GM18508 (cell line): ENCODE measurements at regions not wholly inside any gene's neighbourhood (a gene's known extent, or its start where the extent isn't known, plus 50 kb on each side); places are given as distances from the start of the nearest gene placed in this dataset.

Experiments used
- ATAC-seq: cut with Tn5 transposase; IDR thresholded peaks from one replicate; pipeline ENCODE4 v1.9.1; 2021; ENCODE audit warnings: moderate number of reproducible peaks; ENCODE audit not compliant: insufficient read depth, unreplicated experiment

DNA sequence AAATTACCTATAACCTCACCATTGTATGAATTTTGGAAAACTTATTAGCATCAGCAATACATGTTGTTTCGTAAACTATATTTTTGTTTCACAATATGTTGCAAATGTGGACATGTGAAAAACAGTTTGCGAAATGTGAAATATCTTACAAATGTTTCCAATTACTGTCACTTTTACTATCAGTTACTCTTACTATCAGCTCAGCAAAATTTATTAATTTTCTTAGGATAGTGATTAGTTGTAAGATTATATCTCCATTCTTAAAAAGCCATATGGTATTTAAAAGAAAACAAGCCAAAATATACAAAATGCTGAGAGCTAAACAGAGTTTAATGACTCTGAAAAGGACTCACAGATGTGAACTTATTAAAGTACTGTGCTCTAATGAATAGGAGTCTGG, 111.9 kb upstream of the LPAR1 start:
- no peak for ATAC-seq

- ATAC-seq: no peak
Measured at GRCh38 chr9:111149018-111149759, 110.9 kb upstream of the LPAR1 start.

DNA sequence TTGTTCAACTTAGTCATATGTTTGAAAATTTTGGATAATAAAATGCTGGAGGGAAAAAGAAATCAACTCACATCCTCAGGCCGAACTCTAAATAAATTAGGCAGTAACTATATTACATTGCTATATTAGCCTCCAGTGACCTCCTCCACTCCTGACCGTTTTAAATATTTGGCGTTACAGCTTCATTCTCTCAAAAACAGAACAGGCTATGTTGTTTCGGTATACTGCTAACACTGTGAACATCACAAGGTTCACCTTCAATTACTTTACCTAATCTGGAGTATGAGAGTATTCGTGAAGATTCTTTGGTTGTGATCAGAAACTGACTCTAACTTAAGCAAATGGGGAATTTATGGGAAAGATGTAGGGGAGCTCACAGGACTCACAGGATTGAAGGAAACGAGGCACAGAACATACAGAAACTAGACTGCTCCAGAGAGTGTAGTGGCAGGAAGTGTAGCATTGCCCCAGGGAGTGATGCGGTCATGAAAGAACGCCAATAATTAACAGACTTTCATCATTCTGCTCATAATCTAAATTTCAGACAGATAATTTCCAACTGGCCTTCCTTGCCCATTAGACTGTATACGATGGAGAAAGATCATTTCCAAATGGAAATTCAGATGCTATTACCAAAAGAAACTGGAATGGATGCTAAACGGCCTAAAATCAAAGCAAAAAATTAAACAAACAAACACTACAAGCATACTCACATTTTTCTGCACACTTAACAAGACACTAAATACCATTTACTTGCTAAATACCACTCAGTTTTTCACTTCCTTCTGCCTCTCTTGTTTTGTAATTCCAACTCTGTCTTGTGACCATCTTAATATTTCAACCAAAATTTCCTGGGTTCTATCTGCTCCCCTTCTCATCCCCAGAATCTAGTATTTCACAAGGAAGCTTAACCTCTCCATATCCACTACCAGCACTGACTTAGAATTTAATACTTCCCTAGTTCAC, 110.1 kb upstream of the LPAR1 start:
- ATAC-seq: peak; percentile 42

GRCh38 chr9:111147041-111147440, 108.8 kb upstream of the LPAR1 start:
- ATAC-seq: no peak

- ATAC-seq: no peak
Measured at GRCh38 chr9:111144741-111145140, 106.5 kb upstream of the LPAR1 start.

DNA sequence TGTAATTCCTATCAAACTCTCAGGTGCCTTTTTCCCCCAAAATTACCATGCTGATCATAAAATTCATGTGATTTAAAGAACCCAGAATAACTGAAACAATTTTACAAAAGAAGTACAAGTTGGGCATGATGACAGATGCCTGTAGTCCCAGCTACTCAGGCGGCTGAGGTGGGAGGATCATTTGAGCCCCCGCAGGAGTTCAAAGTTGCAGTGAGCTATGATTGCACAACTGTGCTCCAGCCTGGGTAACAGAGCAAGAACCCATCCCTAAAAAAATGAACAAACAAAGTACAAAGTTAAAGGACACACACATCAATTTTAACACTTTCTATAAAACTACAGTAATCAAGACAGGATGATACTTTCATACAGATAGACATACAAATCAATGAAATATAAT, 97.9 kb upstream of the LPAR1 start:
- ATAC-seq: no peak

DNA sequence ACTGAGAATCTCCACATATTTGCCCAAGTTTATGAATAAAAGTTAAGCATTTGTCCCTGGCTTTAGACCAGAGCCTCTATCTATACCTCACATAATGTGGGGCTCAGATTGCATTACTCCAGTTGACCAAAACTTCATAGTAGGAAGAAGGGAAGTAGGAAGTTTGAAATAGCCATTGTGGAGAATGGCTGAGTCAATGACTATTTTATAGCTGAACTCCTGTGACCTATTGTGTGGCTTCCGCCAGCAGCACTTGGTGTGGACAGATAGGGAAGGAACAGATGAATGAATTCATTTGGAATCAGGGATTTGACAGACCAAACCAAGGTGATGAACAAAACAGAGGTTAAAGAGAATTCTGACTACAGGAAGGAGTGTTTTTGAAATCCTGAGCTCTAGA, 92.9 kb upstream of the LPAR1 start:
- no peak for ATAC-seq

DNA sequence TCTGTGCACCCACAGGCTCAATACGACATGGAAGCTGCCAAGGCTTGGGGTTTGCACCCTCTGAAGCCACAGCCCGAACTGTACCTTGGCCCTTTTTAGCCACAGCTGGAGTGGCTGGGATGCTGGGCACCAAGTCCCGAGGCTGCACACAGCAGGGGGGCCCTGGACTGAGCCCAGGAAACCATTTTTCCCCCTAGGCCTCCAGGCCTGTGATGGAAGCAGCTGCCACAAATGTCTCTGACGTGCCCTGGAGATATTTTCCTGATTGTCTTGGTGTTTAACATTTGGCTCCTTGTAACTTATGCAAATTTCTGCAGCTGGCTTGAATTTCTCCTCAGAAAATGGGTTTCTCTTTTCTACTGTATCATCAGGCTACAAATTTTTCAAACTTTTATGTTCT, 82.3 kb upstream of the LPAR1 start:
- no peak for ATAC-seq

- ATAC-seq: no peak
Measured at GRCh38 chr9:111118256-111118948, 80.1 kb upstream of the LPAR1 start.

DNA sequence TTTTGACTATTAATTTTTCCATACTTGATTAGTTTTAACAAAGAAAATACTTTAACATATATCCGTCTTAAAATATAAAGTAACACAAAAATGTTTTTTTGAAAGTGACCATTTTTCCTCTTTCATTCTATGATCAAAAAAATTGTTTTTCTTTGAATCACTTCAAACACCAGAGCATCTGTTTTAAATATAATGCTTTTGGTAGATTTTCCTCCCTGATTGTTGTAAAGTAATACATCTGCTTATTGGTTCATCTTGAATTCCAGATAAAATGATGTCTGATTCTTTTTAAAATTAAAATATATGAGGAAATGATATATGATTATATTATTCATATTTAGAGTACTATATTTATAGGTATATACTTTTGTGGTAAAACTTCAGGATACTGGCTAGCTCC, 76.2 kb upstream of the LPAR1 start:
- ATAC-seq: no peak

- ATAC-seq: no peak
Measured at GRCh38 chr9:111113712-111114111, 75.4 kb upstream of the LPAR1 start.

DNA sequence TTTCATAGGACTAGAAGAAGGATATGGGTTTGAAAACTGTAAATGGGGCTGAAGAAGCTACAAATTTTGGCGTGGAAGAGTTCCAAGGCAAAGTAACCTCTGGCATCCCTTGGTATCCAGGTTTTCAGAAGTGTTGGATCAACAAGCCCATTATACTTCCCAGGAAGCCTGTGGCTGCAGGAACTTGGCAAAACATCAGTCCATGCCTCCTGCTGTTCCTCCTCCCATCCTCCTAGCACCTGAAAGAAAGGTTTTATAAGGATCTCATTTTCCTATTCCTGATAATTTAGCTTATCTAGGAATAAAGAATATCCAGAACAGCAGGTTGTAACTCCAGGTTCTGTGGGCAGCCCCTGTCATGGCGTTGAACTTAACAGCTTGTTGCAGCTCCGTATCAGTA, 72.5 kb upstream of the LPAR1 start:
- ATAC-seq: no peak

GRCh38 chr9:111108946-111109345, 70.7 kb upstream of the LPAR1 start:
- ATAC-seq: no peak

GRCh38 chr9:111107141-111107540, 68.9 kb upstream of the LPAR1 start:
- ATAC-seq: no peak

GRCh38 chr9:111106202-111106601, 67.9 kb upstream of the LPAR1 start:
- no peak for ATAC-seq

DNA sequence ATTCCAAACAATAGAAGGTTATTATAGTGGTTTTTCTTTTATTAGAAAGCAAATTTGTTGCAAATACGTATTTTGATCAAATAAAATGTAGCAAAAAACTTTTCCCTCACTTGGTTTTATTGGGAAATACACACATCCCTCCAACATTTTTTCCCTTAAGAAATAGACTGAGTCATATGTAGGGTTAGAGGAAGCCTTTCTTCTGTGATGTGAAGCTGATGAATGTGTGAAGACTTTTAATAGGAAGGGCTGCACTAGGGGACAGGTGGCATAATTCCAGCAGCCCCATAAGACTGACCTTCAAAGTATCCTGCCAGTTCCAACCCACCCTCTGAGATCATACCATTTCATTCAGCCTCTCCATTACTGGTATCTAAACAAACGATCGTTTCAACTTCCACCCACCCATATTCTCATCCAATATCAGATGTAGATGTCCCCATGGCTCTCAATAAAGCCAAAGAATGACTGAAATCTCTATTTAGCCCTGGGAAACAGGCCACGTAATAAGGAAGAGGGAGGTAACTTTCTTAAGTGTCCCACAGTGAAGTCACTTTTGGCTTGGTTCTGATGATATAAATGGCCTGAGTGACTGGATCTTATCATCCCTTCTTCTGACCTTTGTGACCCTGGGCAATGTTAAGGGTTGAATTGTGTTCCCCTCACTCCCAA, 64.7 kb upstream of the LPAR1 start:
- ATAC-seq: no peak

- no peak for ATAC-seq
Measured at GRCh38 chr9:111099199-111100008, 61.1 kb upstream of the LPAR1 start.

- no peak for ATAC-seq
Measured at GRCh38 chr9:111098093-111098492, 59.8 kb upstream of the LPAR1 start.

DNA sequence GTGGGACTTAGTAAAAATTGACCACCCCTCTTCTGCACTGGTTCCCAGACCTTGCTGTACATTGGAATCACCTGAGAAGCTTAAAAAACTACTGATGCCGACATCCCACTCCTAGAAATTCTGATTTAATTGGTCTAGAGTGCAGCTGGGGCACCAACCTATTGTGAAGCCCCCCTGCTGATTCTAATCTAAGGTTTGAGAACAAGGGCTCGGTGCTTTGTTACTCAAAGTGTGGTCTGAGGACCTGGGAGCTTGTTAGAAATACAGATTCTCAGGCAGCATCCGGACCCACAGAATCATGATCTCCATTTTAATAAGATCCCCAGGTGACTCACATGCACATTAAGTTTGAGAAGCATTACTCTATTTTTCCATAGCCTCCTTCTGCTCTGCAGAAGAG, 57.8 kb upstream of the LPAR1 start:
- no peak for ATAC-seq

DNA sequence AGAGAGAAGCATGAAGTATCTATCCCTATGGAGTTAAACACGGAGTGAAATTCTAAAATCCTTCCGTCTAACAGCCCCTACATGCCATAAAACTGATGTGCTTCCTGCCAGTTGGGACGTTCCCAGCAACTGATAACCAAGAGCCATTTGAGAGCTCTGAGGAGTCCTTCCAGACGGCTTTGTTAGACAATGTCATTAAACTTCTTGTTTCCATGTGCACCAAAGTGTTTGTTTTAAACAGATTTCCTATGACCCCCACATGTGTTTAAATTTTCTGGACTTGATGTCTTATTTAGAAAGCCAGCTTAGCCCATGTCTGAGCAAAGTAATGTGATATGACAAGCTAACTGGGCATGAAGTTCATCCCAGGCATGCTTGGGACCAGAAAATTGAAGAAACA, 57.2 kb upstream of the LPAR1 start:
- ATAC-seq: no peak
